WTC11 (cell line): ENCODE measurements at regions not wholly inside any gene's neighbourhood (a gene's known extent, or its start where the extent isn't known, plus 50 kb on each side); places are given as distances from the start of the nearest gene placed in this dataset.

Experiments
- ATAC-seq: fragments of 200-7000 bp; cut with Tn5 transposase; 2 replicates; pipeline ENCODE4 v1.10.0; 2021; ENCODE audit warnings: mild to moderate bottlenecking, moderate library complexity
- CTCF ChIA-PET: fragments of 300-600 bp; sonication (Branson Sonifier 250); formaldehyde crosslinking; loops from one replicate; lab custom pipeline; 2021; ENCODE audit warnings: antibody characterized with exemption; lab: Charles Lee
- POLR2A ChIA-PET: fragments of 350-600 bp; sonication (Branson Sonifier 250); formaldehyde crosslinking; loops from one replicate; lab custom pipeline; 2021; ENCODE audit warnings: antibody characterized with exemption; lab: Charles Lee
- DNase-seq: peaks from one replicate; pipeline ENCODE4 v3.0.0; 2021; ENCODE audit warnings: low spot score
- H3K27ac Mint-ChIP-seq: 2 replicates; pipeline ENCODE4 v1.8.0; 2021; ENCODE audit warnings: mixed read lengths
- H3K27me3 Mint-ChIP-seq: 2 replicates; pipeline ENCODE4 v1.8.0; 2021; ENCODE audit warnings: low read depth, mild to moderate bottlenecking, moderate library complexity, mixed read lengths
- H3K36me3 Mint-ChIP-seq: 2 replicates; pipeline ENCODE4 v1.8.0; 2021; ENCODE audit warnings: mixed read lengths
- H3K4me1 Mint-ChIP-seq: 2 replicates; pipeline ENCODE4 v1.8.0; 2022; ENCODE audit warnings: mixed read lengths
- H3K4me3 Mint-ChIP-seq: 2 replicates; pipeline ENCODE4 v1.8.0; 2021; ENCODE audit warnings: mild to moderate bottlenecking, moderate library complexity, mixed read lengths
- H3K9me3 Mint-ChIP-seq: 2 replicates; pipeline ENCODE4 v1.8.0; 2021; ENCODE audit warnings: mixed read lengths
- ATF6 ChIP-seq: sonication (generic); formaldehyde crosslinking; IDR thresholded peaks from 2 replicates; pipeline ENCODE4 v1.8.1; 2023; ENCODE audit warnings: mild to moderate bottlenecking, missing genetic modification reagents
- CREB1 ChIP-seq: sonication (generic); formaldehyde crosslinking; IDR thresholded peaks from 2 replicates; pipeline ENCODE4 v1.8.0; 2023; ENCODE audit warnings: mild to moderate bottlenecking, missing genetic modification reagents
- CTCF ChIP-seq: fragments of 200-600 bp; IDR thresholded peaks from 2 replicates; pipeline ENCODE4 v1.8.0; 2022; ENCODE audit warnings: antibody characterized with exemption
- KAT7 ChIP-seq: sonication (generic); formaldehyde crosslinking; IDR thresholded peaks from 2 replicates; pipeline ENCODE4 v1.8.1; 2023; ENCODE audit warnings: missing genetic modification reagents, mild to moderate bottlenecking, borderline replicate concordance
- STAT6 ChIP-seq: sonication (generic); formaldehyde crosslinking; conservative IDR thresholded peaks from 2 replicates; pipeline ENCODE4 v1.8.1; 2023; ENCODE audit warnings: mild to moderate bottlenecking, low read depth, missing genetic modification reagents, moderate library complexity
- USF2 ChIP-seq: sonication (generic); formaldehyde crosslinking; IDR thresholded peaks from 2 replicates; pipeline ENCODE4 v1.8.1; 2023; ENCODE audit warnings: mild to moderate bottlenecking, missing genetic modification reagents, moderate library complexity
- ZNF512 ChIP-seq: sonication (generic); formaldehyde crosslinking; IDR thresholded peaks from 2 replicates; pipeline ENCODE4 v1.8.1; 2022; ENCODE audit warnings: missing genetic modification reagents, borderline replicate concordance
- ZNF532 ChIP-seq: fragments of 250-450 bp; sonication (Bioruptor Pico); IDR thresholded peaks from 2 replicates; pipeline ENCODE4 v1.9.0; 2021; ENCODE audit warnings: mild to moderate bottlenecking, borderline replicate concordance

- TF ChIP-seq ZNF532 (no peak), USF2 (CRISPR knock-in tag) (no peak), ZNF512 (no peak), KAT7 (CRISPR knock-in tag) (no peak)
- TF ChIP-seq, all 79 proteins: peak for 0
These were observed 536.3 kb downstream of the NTRK3 start (continued) for GRCh38 chr15:87720235-87720634.

GRCh38 chr15:87716422-87716821 is 540.1 kb downstream of the NTRK3 start:
- POLR2A ChIA-PET, result interaction anchor here (0.6 kb wide), 1 partner anchor 22 kb away, joined by 3 read pairs; no protein-coding TSS in a partner anchor

GRCh38 chr15:87715252-87715651 is 541.3 kb downstream of the NTRK3 start:
- no peaks in the 10 kb centered on the region for H3K9me3 Mint-ChIP-seq
- no peak overlapping the region for H3K4me3 Mint-ChIP-seq
- DNase-seq, result no peak
- no peak for TF ChIP-seq CREB1 (CRISPR knock-in tag)
- 0 out of 2 replicates have a peak, but pooled peaks cover 2% of the 10 kb centered on the region for H3K4me1 Mint-ChIP-seq
- POLR2A ChIA-PET, result no interaction called here
- no peak overlapping the region for H3K27ac Mint-ChIP-seq
- CTCF ChIA-PET, result no interaction called here
- H3K27me3 Mint-ChIP-seq, result no peaks in the 10 kb centered on the region
- ATAC-seq, result no peak
- H3K36me3 Mint-ChIP-seq, result no peaks in the 10 kb centered on the region

More at GRCh38 chr15:87716422-87716821, 540.1 kb downstream of the NTRK3 start:
- no peaks in the 10 kb centered on the region for H3K9me3 Mint-ChIP-seq
- no peaks in the 10 kb centered on the region for H3K4me1 Mint-ChIP-seq
- CTCF ChIA-PET, result interaction anchor here (0.6 to 1.5 kb wide), 12 partner anchors 9 to 541 kb away, joined by 3 to 8 read pairs (median 4); no protein-coding TSS in a partner anchor
- no peaks in the 10 kb centered on the region for H3K36me3 Mint-ChIP-seq
- H3K27ac Mint-ChIP-seq, result no peak overlapping the region
- ATAC-seq, result peak; percentile 92
- TF ChIP-seq ATF6 (CRISPR knock-in tag), result no peak
- peak; percentile 15; the same call in 1 of the 2 replicates for TF ChIP-seq CTCF
- TF ChIP-seq, all 79 proteins: peak for 1
- no peaks in the 10 kb centered on the region for H3K27me3 Mint-ChIP-seq
- no peak overlapping the region for H3K4me3 Mint-ChIP-seq
- DNase-seq, result peak; percentile 17

- ChIA-PET POLR2A (no interaction called here), CTCF (no interaction called here)
- no peak overlapping the region for H3K27ac Mint-ChIP-seq
- no peak for ATAC-seq
- H3K36me3 Mint-ChIP-seq, result no peaks in the 10 kb centered on the region
- H3K4me3 Mint-ChIP-seq, result no peak overlapping the region
- no peak for DNase-seq
- no peaks in the 10 kb centered on the region for H3K9me3 Mint-ChIP-seq
- H3K4me1 Mint-ChIP-seq, result 0 out of 2 replicates have a peak, but pooled peaks cover 2% of the 10 kb centered on the region
- no peaks in the 10 kb centered on the region for H3K27me3 Mint-ChIP-seq
- TF ChIP-seq STAT6 (CRISPR knock-in tag) (no peak), ZNF512 (no peak)
These were observed 543.1 kb downstream of the NTRK3 start for GRCh38 chr15:87713475-87713879.
